ENCODE measurements at regions not wholly inside any gene's neighbourhood (a gene's known extent, or its start where the extent isn't known, plus 50 kb on each side); places are given as distances from the start of the nearest gene placed in this dataset.

DNA sequence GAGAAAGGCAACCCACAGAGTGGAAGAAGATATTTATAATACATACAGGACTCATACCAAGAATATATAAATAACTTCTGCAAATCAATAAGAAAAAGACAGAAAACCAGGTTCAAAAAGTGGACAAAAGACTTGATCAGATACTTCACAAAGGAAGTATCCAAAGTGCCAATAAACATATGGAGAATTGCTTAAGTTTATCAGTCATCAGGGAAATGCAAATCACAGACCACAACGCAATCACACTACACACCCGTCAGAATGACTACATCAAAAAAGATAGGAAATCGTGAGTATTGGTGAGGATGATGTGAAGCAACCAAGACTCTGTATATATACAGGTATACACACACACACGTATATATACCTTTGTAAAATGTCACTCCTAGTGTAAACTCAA is 180.6 kb downstream of the FAM43A start:
- Histone ChIP-seq H3K27ac (no peak overlapping the region), H3K27me3 (ENCODE audit: insufficient read depth, low read depth, severe bottlenecking) (no peaks in the 10 kb centered on the region), H3K9me3 (ENCODE audit: severe bottlenecking) (no peaks in the 10 kb centered on the region), H3K36me3 (no peaks in the 10 kb centered on the region), H3K4me3 (ENCODE audit: low read depth, low read length) (no peak overlapping the region)
- DNase-seq = no peak
- TF ChIP-seq, protein P1, sequence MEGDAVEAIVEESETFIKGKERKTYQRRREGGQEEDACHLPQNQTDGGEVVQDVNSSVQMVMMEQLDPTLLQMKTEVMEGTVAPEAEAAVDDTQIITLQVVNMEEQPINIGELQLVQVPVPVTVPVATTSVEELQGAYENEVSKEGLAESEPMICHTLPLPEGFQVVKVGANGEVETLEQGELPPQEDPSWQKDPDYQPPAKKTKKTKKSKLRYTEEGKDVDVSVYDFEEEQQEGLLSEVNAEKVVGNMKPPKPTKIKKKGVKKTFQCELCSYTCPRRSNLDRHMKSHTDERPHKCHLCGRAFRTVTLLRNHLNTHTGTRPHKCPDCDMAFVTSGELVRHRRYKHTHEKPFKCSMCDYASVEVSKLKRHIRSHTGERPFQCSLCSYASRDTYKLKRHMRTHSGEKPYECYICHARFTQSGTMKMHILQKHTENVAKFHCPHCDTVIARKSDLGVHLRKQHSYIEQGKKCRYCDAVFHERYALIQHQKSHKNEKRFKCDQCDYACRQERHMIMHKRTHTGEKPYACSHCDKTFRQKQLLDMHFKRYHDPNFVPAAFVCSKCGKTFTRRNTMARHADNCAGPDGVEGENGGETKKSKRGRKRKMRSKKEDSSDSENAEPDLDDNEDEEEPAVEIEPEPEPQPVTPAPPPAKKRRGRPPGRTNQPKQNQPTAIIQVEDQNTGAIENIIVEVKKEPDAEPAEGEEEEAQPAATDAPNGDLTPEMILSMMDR (IDR thresholded peaks at IDR 0.05; ENCODE audit: low read depth, low read length) = no peak

DNA sequence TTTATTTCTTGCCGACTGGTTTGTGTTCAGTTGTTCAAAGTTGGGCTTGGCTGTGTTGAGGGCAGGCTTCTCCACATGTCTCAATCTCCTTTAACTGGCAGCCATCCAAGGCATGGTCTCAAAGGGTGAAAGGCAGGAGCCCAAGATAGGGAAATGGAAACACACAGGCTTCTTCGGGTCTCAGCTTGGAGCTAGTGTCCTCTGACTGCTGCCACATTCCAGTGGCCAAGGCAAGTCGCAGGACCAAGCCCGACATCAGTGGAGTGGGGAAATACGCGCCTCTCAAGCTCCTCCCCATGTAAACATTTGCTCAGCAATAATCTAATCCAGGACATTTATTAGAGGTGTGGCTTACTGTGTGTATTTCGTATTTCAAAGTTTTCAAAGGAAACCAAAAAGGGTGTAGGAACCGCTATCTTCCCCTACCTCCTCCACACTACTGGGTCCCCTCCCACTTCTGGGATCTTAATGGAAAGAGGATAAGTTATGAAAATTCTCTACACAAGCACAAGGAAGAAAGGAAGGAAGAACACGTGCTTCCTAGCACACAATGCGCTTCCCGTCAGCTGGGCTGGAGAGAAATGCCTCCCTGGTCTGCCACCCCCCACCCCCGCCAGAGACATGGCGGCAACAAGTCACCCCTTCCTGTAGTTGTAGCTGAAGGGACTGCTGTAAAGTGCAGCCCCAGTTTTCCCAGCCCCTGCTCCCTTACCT is 181.7 kb downstream of the FAM43A start:
- no peaks in the 10 kb centered on the region for H3K9me3 ChIP-seq (ENCODE audit: severe bottlenecking)
- no peak for DNase-seq
- TF ChIP-seq, protein P1 (IDR thresholded peaks at IDR 0.05; ENCODE audit: low read depth, low read length) = no peak
- no peaks in the 10 kb centered on the region for H3K36me3 ChIP-seq
- H3K27me3 ChIP-seq (ENCODE audit: insufficient read depth, low read depth, severe bottlenecking) = no peaks in the 10 kb centered on the region
- no peak overlapping the region for H3K4me3 ChIP-seq (ENCODE audit: low read depth, low read length)
- H3K27ac ChIP-seq = no peak overlapping the region

DNA sequence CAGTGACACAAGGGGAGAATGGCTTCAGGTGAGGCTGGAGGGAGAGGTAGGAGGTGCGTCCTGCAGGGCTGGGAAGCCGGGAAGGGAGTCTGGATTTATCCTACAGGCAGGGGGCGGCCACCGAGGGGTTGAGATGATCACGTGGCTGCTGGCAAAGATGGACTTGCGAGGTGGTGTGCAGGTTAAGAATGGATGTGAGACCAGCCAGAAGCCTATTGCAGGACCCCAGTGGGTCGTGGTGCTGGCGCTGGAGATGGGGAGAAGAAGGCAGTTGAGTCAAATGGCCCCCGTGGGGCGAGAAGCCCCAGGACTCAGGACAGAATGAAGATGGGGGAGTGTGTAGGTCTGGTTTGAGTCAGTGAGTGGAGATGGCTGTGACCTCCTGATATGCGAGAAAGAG is 183.1 kb downstream of the FAM43A start:
- H3K36me3 ChIP-seq = no peaks in the 10 kb centered on the region
- H3K4me3 ChIP-seq (ENCODE audit: low read depth, low read length) = no peak overlapping the region
- DNase-seq = no peak
- H3K9me3 ChIP-seq (ENCODE audit: severe bottlenecking) = no peaks in the 10 kb centered on the region
- no peaks in the 10 kb centered on the region for H3K27me3 ChIP-seq (ENCODE audit: insufficient read depth, low read depth, severe bottlenecking)
- TF ChIP-seq, protein P1 (IDR thresholded peaks at IDR 0.05; ENCODE audit: low read depth, low read length) = no peak
- H3K27ac ChIP-seq = no peak overlapping the region

DNA sequence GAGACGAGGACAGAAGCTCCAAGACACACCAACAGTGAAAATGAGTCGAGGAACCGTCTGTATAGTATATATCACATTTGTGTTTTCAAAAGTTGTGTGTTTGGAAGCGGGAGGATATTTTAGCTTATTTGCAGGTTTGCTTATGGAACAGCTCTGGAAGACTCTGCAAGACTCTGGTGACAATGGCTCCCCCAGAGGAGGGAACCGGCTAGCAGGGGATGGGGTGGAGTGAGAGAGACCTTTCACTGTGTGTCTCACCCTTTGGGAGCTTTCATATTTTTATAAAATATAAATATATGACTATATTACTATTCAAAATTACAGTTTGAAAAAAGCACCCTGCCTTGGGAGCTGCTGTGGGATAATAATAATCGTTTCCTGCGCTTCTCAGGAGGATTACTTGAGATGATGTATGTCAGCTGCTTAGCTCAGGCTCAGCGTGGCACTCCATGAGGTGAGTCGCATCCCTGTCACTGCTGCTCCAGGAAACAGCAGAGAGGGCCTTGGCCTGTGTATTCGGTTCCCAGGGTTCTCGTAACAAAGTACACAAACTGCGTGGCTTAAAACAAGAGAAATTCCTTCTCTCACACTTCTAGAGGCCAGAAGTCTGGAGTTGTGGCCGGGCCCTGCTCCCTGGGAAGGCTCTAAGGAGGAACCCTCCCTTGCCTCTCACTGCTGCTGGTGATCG is 183.9 kb downstream of the FAM43A start:
- TF ChIP-seq, protein P1 (IDR thresholded peaks at IDR 0.05; ENCODE audit: low read depth, low read length) = no peak
- no peak for DNase-seq

DNA sequence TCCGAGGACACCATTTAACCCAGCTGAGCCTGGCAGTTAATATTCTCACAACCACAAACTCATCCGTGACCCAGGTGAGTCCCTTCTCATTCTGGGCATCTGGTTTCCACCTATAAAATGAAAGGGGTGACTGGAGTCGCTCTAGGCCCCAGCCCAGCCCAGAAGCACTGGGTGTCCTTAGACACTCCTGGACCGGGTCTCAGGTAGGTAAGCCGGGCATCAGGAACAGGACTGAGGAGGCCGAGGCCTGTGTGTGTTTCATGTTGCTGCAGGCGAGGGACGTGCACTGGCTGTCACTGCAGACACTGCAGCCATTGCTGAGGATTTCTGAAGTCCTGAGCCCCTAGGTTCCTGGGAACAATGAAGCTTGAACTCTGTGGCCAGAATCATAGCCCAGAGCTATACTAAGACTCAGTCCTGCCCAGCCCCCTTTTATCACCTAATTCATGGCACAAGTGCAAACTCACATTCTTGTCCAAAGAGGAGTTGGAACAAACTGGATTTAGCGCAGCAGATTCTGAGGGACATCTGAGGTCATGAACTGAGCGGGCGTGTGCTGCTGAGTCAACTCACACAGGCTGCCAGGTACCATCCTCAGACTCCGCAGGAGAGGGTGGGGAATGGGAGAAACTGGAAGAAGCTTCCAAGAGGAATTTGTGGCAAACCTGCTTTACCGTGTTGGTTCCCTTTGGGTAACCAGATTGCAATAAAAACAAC is 184.9 kb downstream of the FAM43A start:
- H3K9me3 ChIP-seq (ENCODE audit: severe bottlenecking) = no peaks in the 10 kb centered on the region
- peak; percentile 54 for DNase-seq
- TF ChIP-seq, protein P1 (IDR thresholded peaks at IDR 0.05; ENCODE audit: low read depth, low read length) = no peak
- no peak overlapping the region for H3K4me3 ChIP-seq (ENCODE audit: low read depth, low read length)
- no peaks in the 10 kb centered on the region for H3K27me3 ChIP-seq (ENCODE audit: insufficient read depth, low read depth, severe bottlenecking)
- no peaks in the 10 kb centered on the region for H3K36me3 ChIP-seq
- H3K27ac ChIP-seq = peak overlapping the region; percentile 87

More for the DNA sequence above, 183.9 kb downstream of the FAM43A start:
- peak overlapping the region; percentile 87 for H3K27ac ChIP-seq
- H3K36me3 ChIP-seq = no peaks in the 10 kb centered on the region
- no peaks in the 10 kb centered on the region for H3K27me3 ChIP-seq (ENCODE audit: insufficient read depth, low read depth, severe bottlenecking)
- H3K4me3 ChIP-seq (ENCODE audit: low read depth, low read length) = no peak overlapping the region
- H3K9me3 ChIP-seq (ENCODE audit: severe bottlenecking) = no peaks in the 10 kb centered on the region

Measured in WERI-Rb-1 (cell line).